Psoas muscle (tissue), 7 donors: ENCODE measurements at regions not wholly inside any gene's neighbourhood (a gene's known extent, or its start where the extent isn't known, plus 50 kb on each side); places are given as distances from the start of the nearest gene placed in this dataset.

Experiments used
- ATAC-seq, 4 donors: fragments of 200-7000 bp; cut with Tn5 transposase; one replicate each; pipeline ENCODE4 v1.9.1; 2020; ENCODE audit warnings: moderate library complexity in 3 of 4, mild to moderate bottlenecking in 2 of 4
- DNase-seq, 2 donors: peaks; one replicate each; pipeline ENCODE4 v3.0.0-alpha.2; 2020
- H3K27ac ChIP-seq: fragments of 200-600 bp; one replicate; pipeline ENCODE4 v1.8.0; 2022
- H3K27me3 ChIP-seq, 3 donors: fragments of 200-600 bp in 1 of 3; one replicate each; pipeline versions ENCODE4 v1.6.1 to v1.8.0; 2013 to 2022; ENCODE audit warnings: low read length in 2 of 3, mild to moderate bottlenecking in 2 of 3, moderate library complexity in 1 of 3; ENCODE audit not compliant: insufficient read depth in 3 of 3
- H3K36me3 ChIP-seq, 2 donors: fragments of 200-600 bp in 1 of 2; one replicate each; pipeline versions ENCODE4 v1.6.1 to v1.8.0; 2013 to 2022; ENCODE audit warnings: low read depth in 1 of 2, mild to moderate bottlenecking in 1 of 2, moderate library complexity in 1 of 2; ENCODE audit not compliant: insufficient read depth in 1 of 2
- H3K4me1 ChIP-seq: fragments of 200-600 bp; one replicate; pipeline ENCODE4 v1.8.0; 2022
- H3K4me3 ChIP-seq: fragments of 200-600 bp; one replicate; pipeline ENCODE4 v1.8.0; 2022; ENCODE audit warnings: mild to moderate bottlenecking
- H3K9me3 ChIP-seq: fragments of 200-600 bp; one replicate; pipeline ENCODE4 v1.8.0; 2022
- WGBS, 3 donors: extraction: QIAGEN DNeasy Blood & Tissue Kit; methylation state at CpG; one replicate each; pipeline versions ENCODE4 v1.1.6 to v1.1.7; 2013; 5-methylcytosine and 5-hydroxymethylcytosine counted together
- intact Hi-C, 2 donors: fragments of 100-400 bp; cut with DNase I; formaldehyde crosslinking; loops; one replicate each; pipeline versions ENCODE4 v1.11.0 to v1.14.2; 2022
- TF ChIP-seq, protein P1 (sequence below): fragments of 200-600 bp; IDR thresholded peaks from one replicate; pipeline ENCODE4 v1.8.0; 2022; ENCODE audit warnings: antibody characterized with exemption
- donor health status: healthy with polysubstance abuse.
- donor health status: DM: no; HTN: no; CAD: no; lungs with moderate emphysema.
- donor health status: Bipolar disorder and iron deficiency.
- donor health status: healthy.
- donor health status: DM: yes; HTN: yes; CAD: no.
- donor health status: DM: no; HTN: no; CAD: no.
- donor health status: DM: yes; HTN: yes; CAD: no.

DNA sequence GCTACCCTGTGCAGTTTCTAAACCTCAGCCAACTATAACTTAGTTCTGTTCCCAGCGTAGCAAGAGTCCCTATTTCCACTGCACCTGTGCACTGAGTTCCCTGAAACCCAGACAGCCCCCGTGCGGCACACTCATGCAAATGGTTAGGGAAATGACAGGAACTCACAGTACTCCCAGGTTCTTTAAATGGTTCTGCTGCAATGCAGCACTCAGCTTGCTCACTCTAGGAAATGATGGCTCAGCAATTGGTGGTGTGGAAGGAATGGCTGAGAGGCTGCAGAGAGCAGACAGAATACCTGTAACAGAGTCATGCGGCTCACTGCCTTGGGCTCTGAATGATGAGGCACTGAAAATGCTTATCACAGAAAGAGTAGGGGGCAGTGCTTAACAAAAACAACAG lies 143.0 kb downstream of the RAD51AP2 start:
- DNase-seq (no peak), ATAC-seq (no peak)
- TF ChIP-seq, protein P1, sequence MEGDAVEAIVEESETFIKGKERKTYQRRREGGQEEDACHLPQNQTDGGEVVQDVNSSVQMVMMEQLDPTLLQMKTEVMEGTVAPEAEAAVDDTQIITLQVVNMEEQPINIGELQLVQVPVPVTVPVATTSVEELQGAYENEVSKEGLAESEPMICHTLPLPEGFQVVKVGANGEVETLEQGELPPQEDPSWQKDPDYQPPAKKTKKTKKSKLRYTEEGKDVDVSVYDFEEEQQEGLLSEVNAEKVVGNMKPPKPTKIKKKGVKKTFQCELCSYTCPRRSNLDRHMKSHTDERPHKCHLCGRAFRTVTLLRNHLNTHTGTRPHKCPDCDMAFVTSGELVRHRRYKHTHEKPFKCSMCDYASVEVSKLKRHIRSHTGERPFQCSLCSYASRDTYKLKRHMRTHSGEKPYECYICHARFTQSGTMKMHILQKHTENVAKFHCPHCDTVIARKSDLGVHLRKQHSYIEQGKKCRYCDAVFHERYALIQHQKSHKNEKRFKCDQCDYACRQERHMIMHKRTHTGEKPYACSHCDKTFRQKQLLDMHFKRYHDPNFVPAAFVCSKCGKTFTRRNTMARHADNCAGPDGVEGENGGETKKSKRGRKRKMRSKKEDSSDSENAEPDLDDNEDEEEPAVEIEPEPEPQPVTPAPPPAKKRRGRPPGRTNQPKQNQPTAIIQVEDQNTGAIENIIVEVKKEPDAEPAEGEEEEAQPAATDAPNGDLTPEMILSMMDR: no peak
- Histone ChIP-seq H3K27me3 (no peaks in the 10 kb centered on the region), H3K36me3 (no peaks in the 10 kb centered on the region), H3K27ac (no peak overlapping the region), H3K9me3 (no peaks in the 10 kb centered on the region), H3K4me1 (no peaks in the 10 kb centered on the region), H3K4me3 (no peak overlapping the region)
- intact Hi-C loops: no loop called here
- WGBS, 3 donors: 77 to 79% (median 77%) methylated on average over 4 of the region's 4 CpGs

DNA sequence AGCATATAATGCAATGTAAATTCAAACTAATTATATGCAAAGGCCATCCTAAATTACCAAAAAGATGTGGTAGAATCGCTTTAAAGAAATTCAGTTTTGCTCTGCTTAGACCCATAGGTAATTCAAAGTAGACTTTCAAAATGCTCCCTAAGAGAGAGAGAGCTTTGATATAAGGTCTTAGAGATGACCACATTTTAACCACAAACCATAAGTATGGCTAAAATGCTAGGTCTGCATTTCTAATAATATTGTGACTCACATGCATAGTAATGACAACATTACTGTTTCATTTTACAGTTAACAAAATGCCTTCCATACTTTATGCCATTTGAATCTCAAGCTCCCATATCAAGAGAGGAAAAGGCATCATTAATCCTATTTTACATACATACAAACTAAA lies 144.5 kb downstream of the RAD51AP2 start:
- Histone ChIP-seq H3K9me3 (no peaks in the 10 kb centered on the region), H3K27me3 (no peaks in the 10 kb centered on the region), H3K4me1 (no peaks in the 10 kb centered on the region), H3K36me3 (no peaks in the 10 kb centered on the region), H3K27ac (no peak overlapping the region), H3K4me3 (no peak overlapping the region)
- ATAC-seq (no peak), DNase-seq (no peak)
- WGBS, 3 donors: 72 to 86% (median 82%) methylated on average over 1 of the region's 1 CpG
- intact Hi-C loops: no loop called here
- TF ChIP-seq, protein P1: no peak

DNA sequence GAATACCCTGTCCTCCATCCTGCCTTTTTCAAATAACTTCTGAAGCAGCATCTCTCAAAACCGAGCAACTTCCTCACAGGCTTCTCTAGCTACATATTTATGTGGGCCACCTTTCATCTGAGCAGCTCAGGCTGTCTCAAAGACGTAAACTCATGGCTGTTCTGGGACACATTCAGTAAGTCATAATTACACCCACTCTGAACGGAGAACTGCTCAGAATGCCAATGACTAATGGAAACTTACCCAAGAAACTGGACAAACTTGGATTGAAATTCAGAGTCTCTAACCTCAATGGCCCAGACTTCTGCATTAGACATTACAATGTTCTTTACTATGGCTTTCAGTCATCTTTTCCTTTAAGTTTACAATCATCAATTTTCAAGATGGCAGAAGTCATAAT lies 145.2 kb downstream of the RAD51AP2 start:
- Histone ChIP-seq H3K9me3 (no peaks in the 10 kb centered on the region), H3K27me3 (no peaks in the 10 kb centered on the region), H3K4me3 (no peak overlapping the region), H3K36me3 (no peaks in the 10 kb centered on the region), H3K27ac (no peak overlapping the region), H3K4me1 (no peaks in the 10 kb centered on the region)
- no peak for DNase-seq
- TF ChIP-seq, protein P1: no peak
- ATAC-seq: no peak
- intact Hi-C loops: no loop called here
- 69 to 71% (median 71%) methylated on average over 3 of the region's 3 CpGs for WGBS, 3 donors

DNA sequence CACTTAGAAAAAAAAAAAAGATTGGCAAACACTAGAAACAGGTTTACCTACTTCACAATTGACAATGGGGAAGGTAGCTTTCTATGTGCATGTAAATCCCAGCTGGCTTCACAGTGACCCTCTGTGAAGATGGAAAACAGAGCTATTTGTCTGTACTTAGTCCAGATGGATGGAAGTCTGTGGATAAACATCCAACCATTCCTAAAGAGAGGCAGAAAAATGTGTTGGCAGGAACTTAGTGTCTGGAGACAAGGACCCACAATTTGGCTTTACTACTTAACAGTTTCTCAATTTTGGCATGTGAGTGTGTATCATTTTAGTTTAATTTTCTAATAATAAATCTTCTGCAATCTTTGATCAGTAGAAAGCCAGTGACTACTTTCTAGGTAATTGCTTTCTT lies 154.4 kb downstream of the RAD51AP2 start:
- DNase-seq (no peak), ATAC-seq (no peak)
- no peaks in the 10 kb centered on the region for H3K36me3 ChIP-seq
- H3K9me3 ChIP-seq: no peaks in the 10 kb centered on the region
- H3K4me3 ChIP-seq: no peak overlapping the region
- intact Hi-C loops: no loop called here
- H3K27ac ChIP-seq: no peak overlapping the region
- TF ChIP-seq, protein P1: no peak
- H3K4me1 ChIP-seq: no peaks in the 10 kb centered on the region
- no peaks in the 10 kb centered on the region for H3K27me3 ChIP-seq

DNA sequence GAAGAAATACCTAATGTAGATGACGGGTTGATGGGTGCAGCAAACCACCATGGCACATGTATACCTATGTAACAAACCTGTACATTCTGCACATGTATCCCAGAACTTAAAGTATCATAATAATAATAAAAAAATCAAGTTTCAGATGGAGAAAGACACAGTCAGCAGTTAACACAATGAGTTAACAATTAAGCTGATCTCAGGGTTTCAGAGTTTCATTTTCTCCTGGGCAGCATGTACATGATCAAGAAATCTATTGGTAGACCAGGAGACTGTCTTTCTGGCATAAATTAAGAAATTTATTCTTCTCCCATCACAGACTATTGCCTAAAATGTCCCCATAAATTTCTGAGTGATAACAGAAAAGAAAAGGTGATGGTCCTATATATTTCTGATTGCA lies 155.3 kb downstream of the RAD51AP2 start:
- Histone ChIP-seq H3K4me1 (no peaks in the 10 kb centered on the region), H3K27ac (no peak overlapping the region), H3K27me3 (no peaks in the 10 kb centered on the region), H3K4me3 (no peak overlapping the region), H3K9me3 (no peaks in the 10 kb centered on the region), H3K36me3 (no peaks in the 10 kb centered on the region)
- DNase-seq (no peak), ATAC-seq (no peak)
- intact Hi-C loops: no loop called here
- TF ChIP-seq, protein P1: no peak
- WGBS, 3 donors: 67 to 84% (median 72%) methylated on average over 1 of the region's 1 CpG
